HepG2 (cell line): ENCODE measurements at regions not wholly inside any gene's neighbourhood (a gene's known extent, or its start where the extent isn't known, plus 50 kb on each side); places are given as distances from the start of the nearest gene placed in this dataset.

Experiments
- AKAP8 ChIP-seq: sonication (generic); formaldehyde crosslinking; IDR thresholded peaks from 2 replicates; pipeline ENCODE4 v1.5.1; 2020; ENCODE audit warnings: mild to moderate bottlenecking, missing genetic modification reagents
- ARID2 ChIP-seq: sonication (generic); formaldehyde crosslinking; IDR thresholded peaks from 2 replicates; pipeline ENCODE4 v1.8.1; 2022; ENCODE audit warnings: mild to moderate bottlenecking, missing genetic modification reagents, borderline replicate concordance
- ETV5 ChIP-seq: IDR thresholded peaks from 2 replicates; pipeline ENCODE4 v1.6.1; 2018; ENCODE audit warnings: missing biosample characterization, missing genetic modification reagents, inconsistent platforms, borderline replicate concordance
- HES4 ChIP-seq: sonication (generic); formaldehyde crosslinking; IDR thresholded peaks from 2 replicates; pipeline ENCODE4 v1.9.0; 2021; ENCODE audit warnings: mild to moderate bottlenecking, missing genetic modification reagents, borderline replicate concordance
- HOXA5 ChIP-seq: sonication (generic); formaldehyde crosslinking; IDR thresholded peaks from 2 replicates; pipeline ENCODE4 v1.4.0; 2020; ENCODE audit warnings: missing genetic modification reagents
- MED13 ChIP-seq: sonication (generic); formaldehyde crosslinking; IDR thresholded peaks from 2 replicates; pipeline ENCODE4 v1.5.0; 2020; ENCODE audit warnings: missing genetic modification reagents
- MXD4 ChIP-seq: IDR thresholded peaks from 2 replicates; pipeline ENCODE4 v1.6.1; 2016; ENCODE audit warnings: mild to moderate bottlenecking, missing biosample characterization, missing genetic modification reagents
- NAIF1 ChIP-seq: sonication (generic); formaldehyde crosslinking; IDR thresholded peaks from 2 replicates; pipeline ENCODE4 v1.5.0; 2020; ENCODE audit warnings: mild to moderate bottlenecking, missing genetic modification reagents, borderline replicate concordance
- NPAS2 ChIP-seq: sonication (generic); formaldehyde crosslinking; IDR thresholded peaks from 2 replicates; pipeline ENCODE4 v1.8.0; 2022; ENCODE audit warnings: mild to moderate bottlenecking, missing genetic modification reagents, borderline replicate concordance
- SATB2 ChIP-seq: sonication (generic); formaldehyde crosslinking; IDR thresholded peaks from 2 replicates; pipeline ENCODE4 v1.5.0; 2020; ENCODE audit warnings: missing genetic modification reagents
- SRSF1 ChIP-seq: fragments of 200-400 bp; formaldehyde crosslinking; optimal IDR thresholded peaks from 2 replicates; pipeline ENCODE3; 2017; ENCODE audit warnings: mild to moderate bottlenecking, low read depth, low read length, moderate library complexity
- ZBTB7B ChIP-seq: sonication (generic); formaldehyde crosslinking; IDR thresholded peaks from 2 replicates; pipeline ENCODE4 v1.4.0; 2020; ENCODE audit warnings: missing genetic modification reagents
- ZNF225 ChIP-seq: sonication (generic); formaldehyde crosslinking; IDR thresholded peaks from 2 replicates; pipeline ENCODE4 v1.4.0; 2020; ENCODE audit warnings: mild to moderate bottlenecking, missing genetic modification reagents
- ZNF256 ChIP-seq: sonication (generic); formaldehyde crosslinking; conservative IDR thresholded peaks from 2 replicates; pipeline ENCODE4 v1.4.0; 2020; ENCODE audit warnings: missing genetic modification reagents
- ZNF556 ChIP-seq: sonication (generic); formaldehyde crosslinking; IDR thresholded peaks from 2 replicates; pipeline ENCODE4 v1.4.0; 2020; ENCODE audit warnings: mild to moderate bottlenecking, missing genetic modification reagents, borderline replicate concordance
- ZNF839 ChIP-seq: sonication (generic); formaldehyde crosslinking; IDR thresholded peaks from 2 replicates; pipeline ENCODE4 v1.4.0; 2020; ENCODE audit warnings: missing genetic modification reagents, mild to moderate bottlenecking, borderline replicate concordance
- TF ChIP-seq, protein P1 (sequence below): sonication (generic); formaldehyde crosslinking; IDR thresholded peaks from 2 replicates; pipeline ENCODE4 v1.4.0; 2020; ENCODE audit warnings: missing genetic modification reagents, mild to moderate bottlenecking, borderline replicate concordance
- TF ChIP-seq, protein P2 (sequence below): sonication (generic); formaldehyde crosslinking; IDR thresholded peaks from 2 replicates; pipeline ENCODE4 v1.4.0; 2020; ENCODE audit warnings: missing genetic modification reagents
- TF ChIP-seq, protein P3 (sequence below): sonication (generic); formaldehyde crosslinking; IDR thresholded peaks from 2 replicates; pipeline ENCODE4 v1.8.0; 2022; ENCODE audit warnings: missing genetic modification reagents, mild to moderate bottlenecking, inconsistent platforms, borderline replicate concordance
- TF ChIP-seq, protein P4 (sequence below): IDR thresholded peaks from 2 replicates; pipeline ENCODE4 v1.6.1; 2012; ENCODE audit warnings: low read depth, low read length, improper control_type of control experiment

DNA sequence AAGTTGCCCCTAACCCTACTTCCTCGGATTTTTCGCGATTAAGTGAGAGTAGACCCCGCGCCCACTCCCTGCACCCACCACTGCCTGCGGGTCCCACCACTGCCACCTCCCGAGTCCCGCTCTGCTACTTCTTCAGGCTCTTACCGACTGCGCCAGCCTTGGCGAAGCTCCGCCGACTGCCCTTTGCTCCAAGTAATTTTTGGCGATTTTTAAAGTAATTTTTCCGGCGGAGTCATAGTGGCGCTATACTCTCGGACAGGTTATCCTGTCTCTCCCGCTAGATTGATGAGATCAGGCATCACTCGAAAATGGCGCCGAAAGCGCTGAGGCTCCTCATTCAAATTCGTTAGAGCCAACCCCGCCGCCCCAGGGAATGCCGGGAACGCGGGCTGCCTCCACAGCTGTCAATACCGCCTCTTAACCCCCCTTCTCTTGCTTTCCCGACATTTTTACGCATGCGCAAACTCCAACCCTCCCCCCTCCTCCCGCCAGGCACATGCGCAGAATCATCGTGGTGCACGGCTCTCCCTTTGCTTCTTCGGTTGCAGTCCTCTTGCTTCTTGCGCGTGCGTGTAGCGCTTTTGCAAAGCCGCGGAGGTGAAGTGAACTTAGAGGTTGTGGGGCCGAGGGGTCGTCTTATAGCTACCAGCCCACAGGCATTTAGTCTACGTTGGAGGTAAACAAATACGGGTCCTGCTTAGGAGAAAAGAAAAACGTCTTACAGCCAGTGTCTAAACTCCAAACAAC, 66.6 kb downstream of the KCNRG start (continued):
- TF ChIP-seq, protein P1, sequence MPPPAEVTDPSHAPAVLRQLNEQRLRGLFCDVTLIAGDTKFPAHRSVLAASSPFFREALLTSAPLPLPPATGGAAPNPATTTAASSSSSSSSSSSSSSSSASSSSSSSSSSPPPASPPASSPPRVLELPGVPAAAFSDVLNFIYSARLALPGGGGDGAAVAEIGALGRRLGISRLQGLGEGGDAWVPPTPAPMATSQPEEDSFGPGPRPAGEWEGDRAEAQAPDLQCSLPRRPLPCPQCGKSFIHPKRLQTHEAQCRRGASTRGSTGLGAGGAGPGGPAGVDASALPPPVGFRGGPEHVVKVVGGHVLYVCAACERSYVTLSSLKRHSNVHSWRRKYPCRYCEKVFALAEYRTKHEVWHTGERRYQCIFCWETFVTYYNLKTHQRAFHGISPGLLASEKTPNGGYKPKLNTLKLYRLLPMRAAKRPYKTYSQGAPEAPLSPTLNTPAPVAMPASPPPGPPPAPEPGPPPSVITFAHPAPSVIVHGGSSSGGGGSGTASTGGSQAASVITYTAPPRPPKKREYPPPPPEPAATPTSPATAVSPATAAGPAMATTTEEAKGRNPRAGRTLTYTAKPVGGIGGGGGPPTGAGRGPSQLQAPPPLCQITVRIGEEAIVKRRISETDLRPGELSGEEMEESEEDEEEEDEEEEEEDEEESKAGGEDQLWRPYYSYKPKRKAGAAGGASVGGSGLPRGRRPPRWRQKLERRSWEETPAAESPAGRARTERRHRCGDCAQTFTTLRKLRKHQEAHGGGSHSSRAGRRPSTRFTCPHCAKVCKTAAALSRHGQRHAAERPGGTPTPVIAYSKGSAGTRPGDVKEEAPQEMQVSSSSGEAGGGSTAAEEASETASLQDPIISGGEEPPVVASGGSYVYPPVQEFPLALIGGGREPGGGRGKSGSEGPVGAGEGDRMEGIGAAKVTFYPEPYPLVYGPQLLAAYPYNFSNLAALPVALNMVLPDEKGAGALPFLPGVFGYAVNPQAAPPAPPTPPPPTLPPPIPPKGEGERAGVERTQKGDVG (CRISPR knock-in tag) = no peak
- TF ChIP-seq SRSF1 (no peak), ZNF225 (no peak), ZNF256 (CRISPR knock-in tag) (no peak), AKAP8 (CRISPR knock-in tag) (no peak), ARID2 (CRISPR knock-in tag) (peak; percentile 53; the same call in 1 of the 2 replicates), MED13 (CRISPR knock-in tag) (no peak), NAIF1 (CRISPR knock-in tag) (no peak), ZBTB7B (CRISPR knock-in tag) (peak; percentile 38; the same call in 1 of the 2 replicates), ZNF839 (CRISPR knock-in tag) (no peak), NPAS2 (CRISPR knock-in tag) (no peak), HES4 (CRISPR knock-in tag) (0 out of 2 replicates have a peak, but pooled peaks have one; percentile 60), ZNF556 (CRISPR knock-in tag) (no peak), SATB2 (no peak), MXD4 (no peak; the same call in 1 of the 2 replicates), HOXA5 (CRISPR knock-in tag) (peak; percentile 62; the same call in 1 of the 2 replicates), ETV5 (CRISPR knock-in tag) (no peak)
- TF ChIP-seq, protein P2, sequence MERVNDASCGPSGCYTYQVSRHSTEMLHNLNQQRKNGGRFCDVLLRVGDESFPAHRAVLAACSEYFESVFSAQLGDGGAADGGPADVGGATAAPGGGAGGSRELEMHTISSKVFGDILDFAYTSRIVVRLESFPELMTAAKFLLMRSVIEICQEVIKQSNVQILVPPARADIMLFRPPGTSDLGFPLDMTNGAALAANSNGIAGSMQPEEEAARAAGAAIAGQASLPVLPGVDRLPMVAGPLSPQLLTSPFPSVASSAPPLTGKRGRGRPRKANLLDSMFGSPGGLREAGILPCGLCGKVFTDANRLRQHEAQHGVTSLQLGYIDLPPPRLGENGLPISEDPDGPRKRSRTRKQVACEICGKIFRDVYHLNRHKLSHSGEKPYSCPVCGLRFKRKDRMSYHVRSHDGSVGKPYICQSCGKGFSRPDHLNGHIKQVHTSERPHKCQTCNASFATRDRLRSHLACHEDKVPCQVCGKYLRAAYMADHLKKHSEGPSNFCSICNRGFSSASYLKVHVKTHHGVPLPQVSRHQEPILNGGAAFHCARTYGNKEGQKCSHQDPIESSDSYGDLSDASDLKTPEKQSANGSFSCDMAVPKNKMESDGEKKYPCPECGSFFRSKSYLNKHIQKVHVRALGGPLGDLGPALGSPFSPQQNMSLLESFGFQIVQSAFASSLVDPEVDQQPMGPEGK (CRISPR knock-in tag) = peak; percentile 49
- TF ChIP-seq, protein P3, sequence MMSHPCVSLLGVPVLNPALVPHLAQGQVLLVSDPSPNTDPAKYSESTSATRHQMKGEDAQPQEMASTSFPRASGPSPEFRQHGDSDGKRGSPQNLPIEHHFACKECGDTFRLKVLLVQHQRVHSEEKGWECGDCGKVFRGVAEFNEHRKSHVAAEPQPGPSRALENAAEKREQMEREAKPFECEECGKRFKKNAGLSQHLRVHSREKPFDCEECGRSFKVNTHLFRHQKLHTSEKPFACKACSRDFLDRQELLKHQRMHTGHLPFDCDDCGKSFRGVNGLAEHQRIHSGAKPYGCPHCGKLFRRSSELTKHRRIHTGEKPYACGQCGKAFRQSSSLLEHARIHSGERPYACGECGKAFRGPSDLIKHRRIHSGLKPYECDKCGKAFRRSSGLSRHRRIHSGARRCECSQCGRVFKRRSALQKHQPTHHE (CRISPR knock-in tag) = no peak
- TF ChIP-seq, protein P4, sequence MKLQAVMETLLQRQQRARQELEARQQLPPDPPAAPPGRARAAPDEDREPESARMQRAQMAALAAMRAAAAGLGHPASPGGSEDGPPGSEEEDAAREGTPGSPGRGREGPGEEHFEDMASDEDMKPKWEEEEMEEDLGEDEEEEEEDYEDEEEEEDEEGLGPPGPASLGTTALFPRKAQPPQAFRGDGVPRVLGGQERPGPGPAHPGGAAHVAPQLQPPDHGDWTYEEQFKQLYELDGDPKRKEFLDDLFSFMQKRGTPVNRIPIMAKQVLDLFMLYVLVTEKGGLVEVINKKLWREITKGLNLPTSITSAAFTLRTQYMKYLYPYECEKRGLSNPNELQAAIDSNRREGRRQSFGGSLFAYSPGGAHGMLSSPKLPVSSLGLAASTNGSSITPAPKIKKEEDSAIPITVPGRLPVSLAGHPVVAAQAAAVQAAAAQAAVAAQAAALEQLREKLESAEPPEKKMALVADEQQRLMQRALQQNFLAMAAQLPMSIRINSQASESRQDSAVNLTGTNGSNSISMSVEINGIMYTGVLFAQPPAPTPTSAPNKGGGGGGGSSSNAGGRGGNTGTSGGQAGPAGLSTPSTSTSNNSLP = no peak
